Endothelial cell of umbilical vein (primary cell): ENCODE measurements at regions not wholly inside any gene's neighbourhood (a gene's known extent, or its start where the extent isn't known, plus 50 kb on each side); places are given as distances from the start of the nearest gene placed in this dataset.

Experiments used
- BruUV-seq: library from RNA; stranded (reverse); fragments of 400-500 nt; replicated peaks from 2 replicates; lab custom pipeline; 2021; lab: Mats Ljungman, UMichigan
- CTCF ChIA-PET: fragments of 300-600, 350-600 bp; sonication (Branson Sonifier 250); formaldehyde crosslinking; loops from one replicate; lab custom pipeline; 2021; ENCODE audit warnings: antibody characterized with exemption, inconsistent platforms; lab: Charles Lee
- POLR2A ChIA-PET: fragments of 300-600, 350-600 bp; sonication (Branson Sonifier 250); formaldehyde crosslinking; loops from one replicate; lab custom pipeline; 2021; ENCODE audit warnings: antibody characterized with exemption, inconsistent platforms; lab: Charles Lee
- DNase-seq: peaks from one replicate; pipeline ENCODE4 v3.0.0-alpha.2; 2011; ENCODE audit warnings: low read depth, low spot score
- FAIRE-seq: peaks from 2 replicates; lab custom pipeline; 2011; peaks lifted over from hg19 to GRCh38; lab: Jason Lieb, UNC
- H2AFZ ChIP-seq: 2 replicates; pipeline ENCODE4 v1.6.0; 2012; ENCODE audit warnings: low read depth, low read length, control low read depth, inconsistent platforms
- H3K27ac ChIP-seq: 2 replicates; pipeline ENCODE4 v1.5.1; 2011; ENCODE audit warnings: low read depth, mild to moderate bottlenecking, control low read depth, low read length, moderate library complexity; ENCODE audit not compliant: insufficient read depth
- H3K27me3 ChIP-seq, 2 experiments: 2 replicates each; pipeline versions ENCODE4 v1.6.0 to v1.6.1; 2011; ENCODE audit warnings: low read length in 2 of 2, mixed read lengths in 1 of 2; ENCODE audit not compliant: control insufficient read depth in 2 of 2, insufficient read depth in 2 of 2
- H3K36me3 ChIP-seq, 2 experiments: 2 replicates in 1 of 2; 3 replicates in 1 of 2; pipeline ENCODE4 v1.5.1; 2011; ENCODE audit warnings: low read length in 2 of 2, mild to moderate bottlenecking in 1 of 2, moderate library complexity in 1 of 2; ENCODE audit not compliant: control insufficient read depth in 2 of 2, insufficient read depth in 2 of 2; ENCODE audit errors: extremely low read depth in 1 of 2
- H3K4me1 ChIP-seq: 3 replicates; pipeline ENCODE4 v1.5.1; 2011; ENCODE audit warnings: mild to moderate bottlenecking, low read length; ENCODE audit not compliant: control insufficient read depth, insufficient read depth; ENCODE audit errors: extremely low read depth
- H3K4me2 ChIP-seq: 2 replicates; pipeline ENCODE4 v1.6.1; 2011; ENCODE audit warnings: low read length, control low read depth, mixed read lengths; ENCODE audit not compliant: insufficient read depth
- H3K4me3 ChIP-seq, 3 experiments: fragments of 200-600 bp in 1 of 3; sonication (generic), shearing (Covaris generic) in 1 of 3; replicated peaks in 1 of 3; 2 replicates each; pipeline ENCODE4 v1.5.1; 2011 to 2016; ENCODE audit warnings: control low read depth in 3 of 3, low read length in 3 of 3, mild to moderate bottlenecking in 2 of 3, inconsistent platforms in 1 of 3, low read depth in 1 of 3, moderate library complexity in 1 of 3; ENCODE audit not compliant: insufficient read depth in 1 of 3
- H3K79me2 ChIP-seq: 2 replicates; pipeline ENCODE4 v1.6.0; 2012; ENCODE audit warnings: low read length, inconsistent platforms; ENCODE audit not compliant: control insufficient read depth, insufficient read depth
- H3K9ac ChIP-seq: replicated peaks from 2 replicates; pipeline ENCODE3; 2011; ENCODE audit warnings: low read length, control low read depth; ENCODE audit not compliant: insufficient read depth; ENCODE audit errors: extremely low read depth
- H3K9me1 ChIP-seq: replicated peaks from 3 replicates; pipeline ENCODE4 v1.6.0; 2011; ENCODE audit warnings: mild to moderate bottlenecking, low read length; ENCODE audit not compliant: control insufficient read depth, insufficient read depth; ENCODE audit errors: extremely low read depth
- H3K9me3 ChIP-seq: replicated peaks from 2 replicates; pipeline ENCODE4 v1.5.1; 2012; ENCODE audit warnings: low read length, inconsistent platforms; ENCODE audit not compliant: control insufficient read depth, insufficient read depth
- H4K20me1 ChIP-seq: replicated peaks from 2 replicates; pipeline ENCODE3; 2011; ENCODE audit warnings: mild to moderate bottlenecking, low read length; ENCODE audit not compliant: control insufficient read depth, insufficient read depth; ENCODE audit errors: extremely low read depth
- EZH2 ChIP-seq: IDR thresholded peaks from 2 replicates; pipeline ENCODE4 v1.6.1; 2012; ENCODE audit warnings: borderline replicate concordance, low read depth, mild to moderate bottlenecking, moderate library complexity, low read length, inconsistent platforms; ENCODE audit not compliant: severe bottlenecking
- FOS ChIP-seq: IDR thresholded peaks from 2 replicates; pipeline ENCODE4 v1.6.1; 2011; ENCODE audit warnings: mild to moderate bottlenecking, low read length, moderate library complexity, borderline replicate concordance; ENCODE audit not compliant: insufficient read depth
- GATA2 ChIP-seq: IDR thresholded peaks from 2 replicates; pipeline ENCODE4 v1.7.0; 2011; ENCODE audit warnings: low read depth, mild to moderate bottlenecking, moderate library complexity, mixed read lengths, low read length; ENCODE audit not compliant: insufficient read length, insufficient read depth
- MYC ChIP-seq: IDR thresholded peaks from one replicate; pipeline ENCODE4 v1.6.1; 2011; ENCODE audit warnings: mild to moderate bottlenecking, low read depth, low read length
- POLR2A ChIP-seq: IDR thresholded peaks from 2 replicates; pipeline ENCODE4 v1.6.1; 2012; ENCODE audit warnings: low read depth, mild to moderate bottlenecking, control low read depth, low read length
- POLR2AphosphoS5 ChIP-seq: IDR thresholded peaks from 2 replicates; pipeline ENCODE4 v1.6.1; 2012; ENCODE audit warnings: low read depth, mild to moderate bottlenecking, control low read depth, low read length, moderate library complexity; ENCODE audit not compliant: insufficient read depth
- dilution Hi-C: fragments of 300-500 bp; cut with MboI; formaldehyde crosslinking; loops from one replicate; pipeline ENCODE4 v1.15.0; 2019; ENCODE audit warnings: low sequenced_read_pairs; ENCODE audit not compliant: extremely low pct_ligation_motif_present
- intact Hi-C: fragments of 100-400 bp; cut with micrococcal nuclease; formaldehyde crosslinking; loops from one replicate; pipeline ENCODE4 v1.10.0; 2022
- TF ChIP-seq, protein P1 (sequence below): IDR thresholded peaks from 2 replicates; pipeline ENCODE4 v1.6.1; 2011; ENCODE audit not compliant: insufficient read depth, insufficient read length
- TF ChIP-seq, protein P2 (sequence below), 2 donors: IDR thresholded peaks; 1 replicate in 1 of 2; 2 replicates in 1 of 2; pipeline ENCODE4 v1.5.1; 2011; ENCODE audit warnings: low read length in 2 of 2, mild to moderate bottlenecking in 2 of 2, moderate library complexity in 2 of 2, control low read depth in 1 of 2, inconsistent platforms in 1 of 2, low read depth in 1 of 2; ENCODE audit not compliant: insufficient read depth in 1 of 2; ENCODE audit errors: extremely low read depth in 1 of 2

DNA sequence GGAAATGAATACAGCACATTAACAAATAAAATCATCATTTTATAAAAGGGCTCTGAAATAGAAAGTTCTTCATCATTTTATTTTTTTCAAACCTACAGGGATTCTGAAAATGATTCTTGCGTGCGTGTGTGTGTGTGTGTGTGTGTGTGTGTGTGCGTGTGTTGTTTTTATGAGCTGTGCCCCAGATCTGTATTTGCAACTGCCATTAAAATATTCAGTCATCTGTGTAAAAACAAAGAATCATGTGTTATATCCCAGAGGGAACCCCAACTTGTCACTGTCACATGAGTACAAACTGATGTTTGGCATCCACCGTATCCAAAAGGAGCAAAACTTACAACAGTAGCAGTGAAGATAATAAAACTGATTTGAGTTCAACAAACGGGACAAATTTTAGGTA lies 635.4 kb upstream of the PFKP start:
- FAIRE-seq, result no peak
- intact Hi-C loops (no loop called here), dilution Hi-C loops (no loop called here)
- no peak overlapping the region for H3K27ac ChIP-seq
- ChIA-PET CTCF (no interaction called here), POLR2A (no interaction called here)
- no peaks in the 10 kb centered on the region for H3K4me1 ChIP-seq
- H3K27me3 ChIP-seq, result no peaks in the 10 kb centered on the region
- H4K20me1 ChIP-seq, result no peaks in the 10 kb centered on the region
- no peaks in the 10 kb centered on the region for H3K9me1 ChIP-seq
- no peak overlapping the region for H3K4me2 ChIP-seq
- H3K9ac ChIP-seq, result no peak overlapping the region
- no peak for DNase-seq
- no TSS peak for BruUV-seq
- TF ChIP-seq POLR2A (no peak), GATA2 (no peak), EZH2 (no peak), MYC (no peak), FOS (no peak), POLR2AphosphoS5 (no peak)
- TF ChIP-seq, protein P1, sequence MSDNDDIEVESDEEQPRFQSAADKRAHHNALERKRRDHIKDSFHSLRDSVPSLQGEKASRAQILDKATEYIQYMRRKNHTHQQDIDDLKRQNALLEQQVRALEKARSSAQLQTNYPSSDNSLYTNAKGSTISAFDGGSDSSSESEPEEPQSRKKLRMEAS, result no peak
- TF ChIP-seq, protein P2, sequence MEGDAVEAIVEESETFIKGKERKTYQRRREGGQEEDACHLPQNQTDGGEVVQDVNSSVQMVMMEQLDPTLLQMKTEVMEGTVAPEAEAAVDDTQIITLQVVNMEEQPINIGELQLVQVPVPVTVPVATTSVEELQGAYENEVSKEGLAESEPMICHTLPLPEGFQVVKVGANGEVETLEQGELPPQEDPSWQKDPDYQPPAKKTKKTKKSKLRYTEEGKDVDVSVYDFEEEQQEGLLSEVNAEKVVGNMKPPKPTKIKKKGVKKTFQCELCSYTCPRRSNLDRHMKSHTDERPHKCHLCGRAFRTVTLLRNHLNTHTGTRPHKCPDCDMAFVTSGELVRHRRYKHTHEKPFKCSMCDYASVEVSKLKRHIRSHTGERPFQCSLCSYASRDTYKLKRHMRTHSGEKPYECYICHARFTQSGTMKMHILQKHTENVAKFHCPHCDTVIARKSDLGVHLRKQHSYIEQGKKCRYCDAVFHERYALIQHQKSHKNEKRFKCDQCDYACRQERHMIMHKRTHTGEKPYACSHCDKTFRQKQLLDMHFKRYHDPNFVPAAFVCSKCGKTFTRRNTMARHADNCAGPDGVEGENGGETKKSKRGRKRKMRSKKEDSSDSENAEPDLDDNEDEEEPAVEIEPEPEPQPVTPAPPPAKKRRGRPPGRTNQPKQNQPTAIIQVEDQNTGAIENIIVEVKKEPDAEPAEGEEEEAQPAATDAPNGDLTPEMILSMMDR (IDR thresholded peaks at IDR 0.05; ENCODE audit: extremely low read depth in 1 of 2, insufficient read depth in 1 of 2, low read depth in 1 of 2, low read length in 2 of 2), result no peak
- peaks cover 7% of the 10 kb centered on the region for H3K9me3 ChIP-seq
- H3K79me2 ChIP-seq, result no peaks in the 10 kb centered on the region
- H3K4me3 ChIP-seq, result no peak overlapping the region
- no peak overlapping the region for H2AFZ ChIP-seq
- no peaks in the 10 kb centered on the region for H3K36me3 ChIP-seq
